Effector CD4-positive, alpha-beta T cell (primary cell): ENCODE measurements at regions not wholly inside any gene's neighbourhood (a gene's known extent, or its start where the extent isn't known, plus 50 kb on each side); places are given as distances from the start of the nearest gene placed in this dataset.
"Not testable (repeated sequence)": the region's sequence is repeated elsewhere in the genome, so short reads cannot be mapped to it uniquely, and the experiment has no call there.

Experiments
- DNase-seq: peaks from one replicate; pipeline ENCODE4 v3.0.0-alpha.2; 2020

DNA sequence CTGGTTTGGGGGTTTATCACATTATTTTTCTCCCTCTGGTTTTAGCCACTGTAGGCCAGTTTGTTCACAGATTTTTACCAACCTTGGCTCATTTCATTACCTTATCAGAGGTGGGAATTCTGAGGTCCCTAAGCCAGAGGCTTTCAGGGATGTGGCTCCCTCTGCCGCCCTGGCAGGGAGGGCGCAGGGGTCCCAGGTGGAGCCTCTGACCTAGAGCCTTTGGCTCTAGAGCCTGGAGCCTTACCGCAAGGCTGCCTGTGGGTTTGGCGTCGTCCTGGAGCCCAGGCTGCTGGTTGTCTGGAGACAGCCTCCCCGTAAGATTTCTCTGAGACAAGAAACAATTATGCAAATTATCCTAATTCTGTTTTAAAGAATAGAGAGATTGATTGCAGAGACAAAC, 188.0 kb downstream of the LMLN start:
- not testable (repeated sequence) for DNase-seq

DNA sequence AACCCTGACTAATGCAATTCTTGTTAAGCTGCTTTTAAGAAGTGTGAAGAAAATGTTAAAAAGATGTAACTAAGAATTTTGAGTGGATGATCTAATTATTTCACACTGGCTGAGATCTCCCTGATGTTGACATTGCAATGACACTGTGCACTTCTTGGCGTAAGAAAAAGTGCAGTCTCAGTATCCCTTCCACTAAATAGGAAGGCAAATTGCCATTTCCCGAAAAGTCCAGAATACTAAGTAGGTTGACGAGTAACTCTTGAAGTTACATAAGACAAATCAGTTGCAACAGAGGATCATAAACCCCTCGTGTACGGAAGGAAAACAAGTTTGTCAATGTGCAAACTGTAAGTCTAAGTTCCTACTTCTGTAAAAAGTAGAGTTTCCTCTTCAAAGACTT, 189.9 kb downstream of the LMLN start:
- DNase-seq: not testable (repeated sequence)

DNA sequence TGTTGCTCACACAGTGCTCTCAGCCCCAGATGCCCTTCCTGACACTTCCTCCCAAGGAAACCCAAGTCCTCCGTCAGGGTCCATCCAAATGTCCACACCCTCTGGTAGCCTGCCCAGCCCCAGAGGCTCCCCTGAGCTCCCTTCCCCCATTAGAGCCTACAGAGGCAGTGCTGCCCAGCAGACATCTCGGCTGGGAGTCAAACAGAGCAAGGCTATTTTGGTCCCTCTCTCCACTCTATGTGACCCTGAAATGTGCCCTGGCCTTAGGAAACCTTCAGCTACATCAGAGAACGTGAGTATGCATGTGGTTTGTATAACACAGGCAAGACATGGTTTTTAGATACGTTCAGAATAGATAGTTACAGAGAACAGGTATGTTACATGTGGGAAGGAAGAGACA, 191.8 kb downstream of the LMLN start:
- DNase-seq: not testable (repeated sequence)

DNA sequence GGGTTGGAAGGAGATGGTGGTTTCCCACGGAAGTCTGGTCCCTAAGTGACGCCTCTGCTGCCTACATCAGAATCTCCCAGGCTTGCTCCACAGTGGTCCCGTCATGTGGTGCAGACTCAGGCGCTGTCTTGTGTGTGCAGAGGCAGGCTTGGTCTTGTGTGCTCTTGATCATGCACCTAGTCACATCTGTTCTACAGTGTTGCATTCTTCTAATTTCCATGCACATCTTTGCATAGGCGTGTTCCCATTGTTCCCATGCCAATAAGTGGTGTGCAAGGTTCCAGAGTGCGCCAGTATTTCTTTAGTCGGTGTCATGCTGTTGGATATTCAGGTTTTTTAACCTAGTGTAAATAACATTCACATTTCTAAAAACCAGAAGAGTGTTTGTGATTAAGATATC, 195.8 kb downstream of the LMLN start:
- not testable (repeated sequence) for DNase-seq

DNA sequence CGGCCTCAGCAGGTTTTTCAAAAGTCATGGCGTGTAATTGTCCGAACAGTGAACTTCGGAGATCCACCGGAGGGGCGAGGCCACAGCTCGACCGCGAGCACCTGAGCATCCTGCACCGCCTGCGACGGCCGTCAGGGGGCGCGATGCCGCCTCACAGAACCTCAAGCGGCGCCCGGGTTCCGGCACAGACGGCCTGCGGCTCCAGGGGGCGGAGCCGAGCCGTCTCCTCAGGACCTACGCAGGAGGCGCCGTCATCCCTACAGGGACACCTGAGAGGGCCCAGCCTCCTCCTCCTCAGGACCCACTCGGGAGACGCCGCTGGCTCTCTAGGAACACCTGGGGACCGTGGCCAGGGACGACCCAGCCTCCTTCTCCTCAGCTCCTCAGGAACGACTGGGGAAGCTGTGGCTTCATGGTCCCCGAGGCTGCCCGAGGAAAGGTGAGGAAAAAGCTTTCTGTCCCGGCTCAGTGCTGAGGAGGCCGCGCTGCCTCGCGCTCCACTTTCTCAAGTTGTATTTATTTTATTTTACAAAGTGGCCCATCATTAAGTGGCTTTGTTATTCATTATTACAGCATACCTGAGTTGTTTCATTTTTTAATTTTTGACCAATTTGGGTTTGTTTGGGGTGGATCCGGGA, 197.3 kb downstream of the LMLN start:
- not testable (repeated sequence) for DNase-seq

DNA sequence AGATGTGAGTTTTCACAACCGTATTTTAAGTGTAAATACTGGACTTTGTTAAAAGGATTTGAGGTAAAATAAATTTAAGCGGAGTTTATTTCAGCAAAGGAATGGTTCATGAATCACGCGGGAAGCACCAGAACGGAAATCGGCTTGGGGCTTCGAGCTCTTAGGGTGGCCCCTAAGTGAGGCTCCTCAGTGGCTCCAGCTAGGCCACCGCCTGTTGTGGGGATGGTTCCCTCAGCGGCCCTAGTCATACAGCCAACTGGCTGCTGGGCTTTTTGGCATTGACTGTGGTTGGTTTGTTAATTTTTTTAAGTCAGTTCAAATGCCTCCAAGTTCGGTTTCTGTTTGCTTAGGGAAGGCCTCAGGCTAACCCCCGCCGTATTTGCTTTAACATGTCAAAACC, 198.0 kb downstream of the LMLN start:
- not testable (repeated sequence) for DNase-seq

DNA sequence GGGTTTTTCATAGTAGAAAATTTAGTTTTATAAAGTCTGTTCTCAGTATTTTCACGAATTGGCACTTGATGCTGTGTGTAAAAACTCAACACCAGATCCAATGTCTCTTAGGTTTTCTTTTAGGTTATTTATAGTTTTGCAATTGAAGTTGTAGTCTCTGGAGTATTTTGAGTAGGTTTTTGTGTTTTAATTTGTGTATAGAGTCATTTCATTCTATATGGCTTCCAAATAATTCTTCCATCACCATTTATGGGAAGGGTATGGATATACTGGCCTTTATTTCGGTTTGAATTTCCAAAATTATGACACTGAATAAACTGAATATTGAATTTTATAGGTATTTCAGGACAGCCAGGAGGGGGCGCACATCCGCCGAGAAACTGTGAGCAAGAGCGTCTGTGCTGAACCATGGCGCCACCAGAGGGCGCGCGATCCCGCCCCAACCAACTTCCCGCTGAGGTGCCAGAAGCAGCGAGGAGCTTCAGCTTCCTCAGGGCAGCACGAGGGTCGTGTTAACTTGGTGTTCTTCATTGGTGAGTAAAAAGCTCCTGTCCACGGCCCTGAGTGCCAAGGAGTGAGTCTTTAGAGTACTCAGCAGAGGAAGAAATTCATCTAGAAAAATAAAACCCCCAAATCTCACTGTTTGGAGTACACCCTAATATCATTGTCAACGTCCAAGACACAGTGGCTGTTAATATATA, 207.5 kb downstream of the LMLN start:
- DNase-seq: peak; percentile 45

DNA sequence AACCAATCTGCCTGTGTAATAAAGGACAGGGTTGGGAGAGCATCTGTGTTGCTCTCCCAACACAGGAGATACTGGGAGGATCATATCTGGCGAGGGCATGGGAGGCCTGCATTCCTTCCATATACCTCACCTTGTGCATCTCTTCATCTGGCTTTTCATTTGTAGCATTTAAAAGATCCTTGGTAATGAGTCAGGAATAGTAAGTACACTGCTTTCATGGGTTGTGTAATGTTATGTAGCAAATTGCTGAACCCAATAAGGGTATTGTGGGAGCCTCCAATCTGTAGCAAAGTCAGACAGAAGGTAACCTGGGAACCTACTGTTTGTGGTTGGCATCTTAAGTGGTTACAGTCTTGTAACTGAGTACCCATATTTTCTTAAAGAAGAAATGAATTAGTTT, 210.8 kb downstream of the LMLN start:
- DNase-seq: not testable (repeated sequence)

DNA sequence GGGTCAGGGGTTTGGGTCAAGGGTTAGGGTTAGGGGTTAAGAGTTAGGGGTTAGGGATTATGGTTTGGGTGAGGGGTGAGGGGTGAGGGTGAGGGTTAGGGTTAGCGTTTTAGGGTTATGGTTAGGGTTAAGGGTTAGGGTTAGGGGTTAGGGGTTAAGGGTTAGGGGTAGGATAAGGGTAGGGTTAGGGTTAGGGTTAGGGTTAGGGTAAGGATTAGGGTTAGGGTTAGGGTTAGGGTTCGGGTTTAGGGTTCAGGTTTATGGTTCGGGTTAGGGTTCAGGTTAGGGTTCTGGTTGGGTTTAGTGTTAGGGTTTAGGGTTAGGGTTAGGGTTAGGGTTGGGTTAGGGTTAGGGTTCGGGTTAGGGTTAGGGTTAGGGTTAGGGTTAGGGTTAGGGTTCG, 213.1 kb downstream of the LMLN start:
- DNase-seq: not testable (repeated sequence)

DNA sequence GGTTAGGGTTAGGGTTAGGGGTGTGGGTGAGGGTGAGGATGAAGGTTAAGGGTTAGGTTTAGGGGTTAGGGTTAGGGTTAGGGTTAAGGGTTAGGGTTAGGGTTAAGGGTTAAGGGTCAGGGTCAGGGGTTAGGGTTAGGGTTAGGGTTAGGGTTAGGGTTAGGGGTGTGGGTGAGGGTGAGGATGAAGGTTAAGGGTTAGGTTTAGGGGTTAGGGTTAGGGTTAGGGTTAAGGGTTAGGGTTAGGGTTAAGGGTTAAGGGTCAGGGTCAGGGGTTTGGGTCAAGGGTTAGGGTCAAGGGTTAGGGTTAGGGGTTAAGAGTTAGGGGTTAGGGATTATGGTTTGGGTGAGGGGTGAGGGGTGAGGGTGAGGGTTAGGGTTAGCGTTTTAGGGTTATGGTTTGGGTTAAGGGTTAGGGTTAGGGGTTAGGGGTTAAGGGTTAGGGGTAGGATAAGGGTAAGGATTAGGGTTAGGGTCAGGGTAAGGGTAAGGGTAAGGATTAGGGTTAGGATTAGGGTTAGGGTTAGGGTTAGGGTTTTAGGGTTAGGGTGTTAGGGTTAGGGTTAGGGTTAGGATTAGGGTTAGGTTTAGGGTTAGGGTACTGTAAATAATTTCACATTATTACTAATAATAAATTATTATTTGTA, 214.0 kb downstream of the LMLN start:
- not testable (repeated sequence) for DNase-seq
